ENCODE measurements at regions not wholly inside any gene's neighbourhood (a gene's known extent, or its start where the extent isn't known, plus 50 kb on each side); places are given as distances from the start of the nearest gene placed in this dataset.

GRCh38 chr1:198909973-198910372 lies 271.1 kb downstream of the PTPRC start:
- TF ChIP-seq, protein P1, sequence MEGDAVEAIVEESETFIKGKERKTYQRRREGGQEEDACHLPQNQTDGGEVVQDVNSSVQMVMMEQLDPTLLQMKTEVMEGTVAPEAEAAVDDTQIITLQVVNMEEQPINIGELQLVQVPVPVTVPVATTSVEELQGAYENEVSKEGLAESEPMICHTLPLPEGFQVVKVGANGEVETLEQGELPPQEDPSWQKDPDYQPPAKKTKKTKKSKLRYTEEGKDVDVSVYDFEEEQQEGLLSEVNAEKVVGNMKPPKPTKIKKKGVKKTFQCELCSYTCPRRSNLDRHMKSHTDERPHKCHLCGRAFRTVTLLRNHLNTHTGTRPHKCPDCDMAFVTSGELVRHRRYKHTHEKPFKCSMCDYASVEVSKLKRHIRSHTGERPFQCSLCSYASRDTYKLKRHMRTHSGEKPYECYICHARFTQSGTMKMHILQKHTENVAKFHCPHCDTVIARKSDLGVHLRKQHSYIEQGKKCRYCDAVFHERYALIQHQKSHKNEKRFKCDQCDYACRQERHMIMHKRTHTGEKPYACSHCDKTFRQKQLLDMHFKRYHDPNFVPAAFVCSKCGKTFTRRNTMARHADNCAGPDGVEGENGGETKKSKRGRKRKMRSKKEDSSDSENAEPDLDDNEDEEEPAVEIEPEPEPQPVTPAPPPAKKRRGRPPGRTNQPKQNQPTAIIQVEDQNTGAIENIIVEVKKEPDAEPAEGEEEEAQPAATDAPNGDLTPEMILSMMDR (IDR thresholded peaks at IDR 0.05; ENCODE audit: insufficient read depth, low read depth, low read length) = no peak
- no peak for TF ChIP-seq EZH2 (IDR thresholded peaks at IDR 0.05; ENCODE audit: insufficient read depth, low read length)

Measured in astrocyte (in vitro differentiated cells and primary cell).